ENCODE measurements at regions not wholly inside any gene's neighbourhood (a gene's known extent, or its start where the extent isn't known, plus 50 kb on each side); places are given as distances from the start of the nearest gene placed in this dataset.

DNA sequence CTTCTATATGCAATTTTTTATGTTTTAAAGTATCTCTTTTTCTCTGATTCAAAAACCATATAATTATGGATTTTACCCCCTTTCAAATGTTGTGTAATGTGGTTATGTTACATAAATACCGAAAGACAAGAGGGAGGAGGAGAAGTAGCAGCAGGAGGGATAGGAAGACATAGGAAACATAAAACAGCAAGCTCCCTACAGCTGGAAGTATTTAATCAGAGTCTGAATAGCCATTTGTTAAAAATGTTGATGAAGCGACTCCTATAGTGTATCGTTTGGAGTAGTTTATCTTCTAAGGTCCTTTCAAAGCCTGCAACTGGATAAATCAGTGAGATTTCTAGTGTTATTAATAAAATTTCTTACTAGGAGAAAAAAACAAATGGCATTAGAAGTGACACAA is 598.1 kb upstream of the GOLIM4 start:
- no peak for TF ChIP-seq ZFX (IDR thresholded peaks at IDR 0.05)
- TF ChIP-seq, protein P1, sequence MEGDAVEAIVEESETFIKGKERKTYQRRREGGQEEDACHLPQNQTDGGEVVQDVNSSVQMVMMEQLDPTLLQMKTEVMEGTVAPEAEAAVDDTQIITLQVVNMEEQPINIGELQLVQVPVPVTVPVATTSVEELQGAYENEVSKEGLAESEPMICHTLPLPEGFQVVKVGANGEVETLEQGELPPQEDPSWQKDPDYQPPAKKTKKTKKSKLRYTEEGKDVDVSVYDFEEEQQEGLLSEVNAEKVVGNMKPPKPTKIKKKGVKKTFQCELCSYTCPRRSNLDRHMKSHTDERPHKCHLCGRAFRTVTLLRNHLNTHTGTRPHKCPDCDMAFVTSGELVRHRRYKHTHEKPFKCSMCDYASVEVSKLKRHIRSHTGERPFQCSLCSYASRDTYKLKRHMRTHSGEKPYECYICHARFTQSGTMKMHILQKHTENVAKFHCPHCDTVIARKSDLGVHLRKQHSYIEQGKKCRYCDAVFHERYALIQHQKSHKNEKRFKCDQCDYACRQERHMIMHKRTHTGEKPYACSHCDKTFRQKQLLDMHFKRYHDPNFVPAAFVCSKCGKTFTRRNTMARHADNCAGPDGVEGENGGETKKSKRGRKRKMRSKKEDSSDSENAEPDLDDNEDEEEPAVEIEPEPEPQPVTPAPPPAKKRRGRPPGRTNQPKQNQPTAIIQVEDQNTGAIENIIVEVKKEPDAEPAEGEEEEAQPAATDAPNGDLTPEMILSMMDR (conservative IDR thresholded peaks at IDR 0.05), result no peak
